ENCODE measurements at regions not wholly inside any gene's neighbourhood (a gene's known extent, or its start where the extent isn't known, plus 50 kb on each side); places are given as distances from the start of the nearest gene placed in this dataset.

- no peak overlapping the region for H3K27ac ChIP-seq (ENCODE audit: low read length)
- no peaks in the 10 kb centered on the region for H4K20me1 ChIP-seq (ENCODE audit: insufficient read depth, low read length)
- H3K27me3 ChIP-seq (ENCODE audit: insufficient read depth, low read length, poor library complexity) = no peaks in the 10 kb centered on the region
- H3K36me3 ChIP-seq (ENCODE audit: insufficient read depth, low read length) = no peaks in the 10 kb centered on the region
- TF ChIP-seq CTCF (IDR thresholded peaks at IDR 0.05; ENCODE audit: borderline replicate concordance, extremely low read depth, low read length, poor library complexity, severe bottlenecking) = no peak
- TF ChIP-seq EZH2 (IDR thresholded peaks at IDR 0.05; ENCODE audit: borderline replicate concordance, low read depth, low read length, severe bottlenecking) = no peak
- no peak overlapping the region for H3K9ac ChIP-seq (ENCODE audit: low read depth, low read length)
- no peaks in the 10 kb centered on the region for H3K79me2 ChIP-seq (ENCODE audit: insufficient read depth, low read length)
- H3K4me3 ChIP-seq (ENCODE audit: low read depth in 1 of 2, low read length in 2 of 2) = no peak overlapping the region
- DNase-seq = no peak
- H3K4me1 ChIP-seq (ENCODE audit: insufficient read depth, low read length) = no peaks in the 10 kb centered on the region
- H3K4me2 ChIP-seq (ENCODE audit: insufficient read depth, low read length) = no peak overlapping the region
- H2AFZ ChIP-seq (ENCODE audit: low read depth, low read length) = no peak overlapping the region
- ATAC-seq (ENCODE audit: insufficient read depth, low read depth) = no peak
- H3K9me3 ChIP-seq (ENCODE audit: insufficient read depth, low read length, severe bottlenecking) = no peaks in the 10 kb centered on the region
Observed at GRCh38 chr15:47870956-47871625, 153.8 kb downstream of the SEMA6D start.

- Histone ChIP-seq H3K36me3 (ENCODE audit: insufficient read depth, low read length) (no peaks in the 10 kb centered on the region), H3K27me3 (ENCODE audit: insufficient read depth, low read length, poor library complexity) (no peaks in the 10 kb centered on the region), H3K4me1 (ENCODE audit: insufficient read depth, low read length) (no peaks in the 10 kb centered on the region), H4K20me1 (ENCODE audit: insufficient read depth, low read length) (no peaks in the 10 kb centered on the region), H3K4me2 (ENCODE audit: insufficient read depth, low read length) (no peak overlapping the region), H3K9ac (ENCODE audit: low read depth, low read length) (no peak overlapping the region), H3K9me3 (ENCODE audit: insufficient read depth, low read length, severe bottlenecking) (no peaks in the 10 kb centered on the region), H3K27ac (ENCODE audit: low read length) (no peak overlapping the region), H3K79me2 (ENCODE audit: insufficient read depth, low read length) (no peaks in the 10 kb centered on the region), H2AFZ (ENCODE audit: low read depth, low read length) (no peak overlapping the region), H3K4me3 (ENCODE audit: low read depth in 1 of 2, low read length in 2 of 2) (no peak overlapping the region)
- DNase-seq = no peak
- no peak for ATAC-seq (ENCODE audit: insufficient read depth, low read depth)
- no peak for TF ChIP-seq CTCF (IDR thresholded peaks at IDR 0.05; ENCODE audit: borderline replicate concordance, extremely low read depth, low read length, poor library complexity, severe bottlenecking)
- no peak for TF ChIP-seq EZH2 (IDR thresholded peaks at IDR 0.05; ENCODE audit: borderline replicate concordance, low read depth, low read length, severe bottlenecking)
Observed at GRCh38 chr15:47872208-47872607, 154.9 kb downstream of the SEMA6D start.

- H3K79me2 ChIP-seq (ENCODE audit: insufficient read depth, low read length) = no peaks in the 10 kb centered on the region
Observed at GRCh38 chr15:47872869-47873432, 155.6 kb downstream of the SEMA6D start.

More at GRCh38 chr15:47872869-47873432, 155.6 kb downstream of the SEMA6D start:
- no peaks in the 10 kb centered on the region for H3K36me3 ChIP-seq (ENCODE audit: insufficient read depth, low read length)
- H2AFZ ChIP-seq (ENCODE audit: low read depth, low read length) = no peak overlapping the region
- DNase-seq (no peak), ATAC-seq (ENCODE audit: insufficient read depth, low read depth) (no peak)
- no peak overlapping the region for H3K27ac ChIP-seq (ENCODE audit: low read length)
- H3K4me2 ChIP-seq (ENCODE audit: insufficient read depth, low read length) = no peak overlapping the region
- H3K4me3 ChIP-seq (ENCODE audit: low read depth in 1 of 2, low read length in 2 of 2) = no peak overlapping the region
- no peaks in the 10 kb centered on the region for H3K27me3 ChIP-seq (ENCODE audit: insufficient read depth, low read length, poor library complexity)
- H3K9me3 ChIP-seq (ENCODE audit: insufficient read depth, low read length, severe bottlenecking) = no peaks in the 10 kb centered on the region
- TF ChIP-seq EZH2 (IDR thresholded peaks at IDR 0.05; ENCODE audit: borderline replicate concordance, low read depth, low read length, severe bottlenecking) (no peak), CTCF (IDR thresholded peaks at IDR 0.05; ENCODE audit: borderline replicate concordance, extremely low read depth, low read length, poor library complexity, severe bottlenecking) (no peak)
- no peaks in the 10 kb centered on the region for H4K20me1 ChIP-seq (ENCODE audit: insufficient read depth, low read length)
- no peak overlapping the region for H3K9ac ChIP-seq (ENCODE audit: low read depth, low read length)
- no peaks in the 10 kb centered on the region for H3K4me1 ChIP-seq (ENCODE audit: insufficient read depth, low read length)

All from DND-41 (cell line).